Panc1 (cell line): ENCODE measurements at regions not wholly inside any gene's neighbourhood (a gene's known extent, or its start where the extent isn't known, plus 50 kb on each side); places are given as distances from the start of the nearest gene placed in this dataset.

Source experiments
- ATAC-seq: fragments of 200-7000 bp; cut with Tn5 transposase; 2 replicates; pipeline ENCODE4 v1.9.1; 2020; ENCODE audit warnings: mild to moderate bottlenecking, moderate library complexity
- BruUV-seq: library from RNA; stranded (reverse); fragments of 400-500 nt; replicated peaks from 2 replicates; lab custom pipeline; 2021; lab: Mats Ljungman, UMichigan
- CTCF ChIA-PET: fragments of 300-600 bp; sonication (Branson Sonifier 250); formaldehyde crosslinking; loops from one replicate; lab custom pipeline; 2022; ENCODE audit warnings: antibody characterized with exemption; lab: Charles Lee
- POLR2A ChIA-PET: fragments of 300-600 bp; sonication (Branson Sonifier 250); formaldehyde crosslinking; loops from one replicate; lab custom pipeline; 2022; ENCODE audit warnings: antibody characterized with exemption; lab: Charles Lee
- DNase-seq: peaks from one replicate; pipeline ENCODE4 v3.0.0-alpha.2; 2010; ENCODE audit warnings: low read depth, low spot score
- H3K27ac ChIP-seq: 2 replicates; pipeline ENCODE4 v1.5.1; 2011; ENCODE audit warnings: mild to moderate bottlenecking, low read length, inconsistent platforms
- H3K27me3 ChIP-seq: fragments of 200-500 bp; sonication (Bioruptor generic); 2 replicates; pipeline ENCODE4 v1.6.0; 2014; ENCODE audit warnings: low read length, inconsistent platforms; ENCODE audit not compliant: control insufficient read depth, insufficient read depth
- H3K36me3 ChIP-seq: fragments of 200-500 bp; sonication (Bioruptor generic); 2 replicates; pipeline ENCODE4 v1.5.1; 2014; ENCODE audit warnings: inconsistent platforms, mild to moderate bottlenecking, low read length, moderate library complexity; ENCODE audit not compliant: control insufficient read depth, insufficient read depth
- H3K4me1 ChIP-seq: 2 replicates; pipeline ENCODE4 v1.5.1; 2011; ENCODE audit warnings: inconsistent platforms, mild to moderate bottlenecking, low read length, moderate library complexity; ENCODE audit not compliant: control insufficient read depth, insufficient read depth
- H3K4me3 ChIP-seq, 2 experiments: 2 replicates each; pipeline ENCODE4 v1.5.1; 2011 to 2012; ENCODE audit warnings: low read depth in 2 of 2, low read length in 2 of 2, mild to moderate bottlenecking in 2 of 2, inconsistent platforms in 1 of 2, moderate library complexity in 1 of 2
- H3K9me3 ChIP-seq: fragments of 200-500 bp; sonication (Bioruptor generic); 2 replicates; pipeline ENCODE4 v1.5.1; 2014; ENCODE audit warnings: low read depth, mild to moderate bottlenecking, inconsistent platforms, low read length, moderate library complexity; ENCODE audit not compliant: control insufficient read depth, insufficient read depth
- CTCF ChIP-seq: fragments of 450-650 bp; IDR thresholded peaks from 2 replicates; pipeline ENCODE4 v1.5.1; 2017; ENCODE audit warnings: mild to moderate bottlenecking
- POLR2AphosphoS5 ChIP-seq: IDR thresholded peaks from 2 replicates; pipeline ENCODE4 v1.6.1; 2012; ENCODE audit warnings: mild to moderate bottlenecking, low read depth, low read length, moderate library complexity
- REST ChIP-seq, 2 experiments: IDR thresholded peaks; 2 replicates each; pipeline ENCODE4 v1.6.1; 2011 to 2012; ENCODE audit warnings: low read depth in 2 of 2, control low read depth in 1 of 2, low read length in 1 of 2, mild to moderate bottlenecking in 1 of 2, moderate library complexity in 1 of 2; ENCODE audit not compliant: insufficient read depth in 1 of 2
- SIN3A ChIP-seq: IDR thresholded peaks from 2 replicates; pipeline ENCODE4 v1.6.1; 2012; ENCODE audit warnings: low read depth, mild to moderate bottlenecking, low read length, moderate library complexity, borderline replicate concordance; ENCODE audit not compliant: insufficient read depth
- TCF7L2 ChIP-seq: IDR thresholded peaks from 2 replicates; pipeline ENCODE4 v1.6.1; 2011; ENCODE audit warnings: mild to moderate bottlenecking, low read depth, low read length, inconsistent platforms
- in situ Hi-C: cut with HindIII; loops from 2 replicates; pipeline ENCODE4 v1.10.0; 2016; ENCODE audit warnings: low sequenced_read_pairs, low pct_unique_long_range_greater_than_20kb
- intact Hi-C: fragments of 100-400 bp; cut with micrococcal nuclease; formaldehyde crosslinking; loops from one replicate; pipeline ENCODE4 v1.10.0; 2022; ENCODE audit not compliant: unreplicated experiment

- BruUV-seq: no TSS peak
Observed at GRCh38 chr4:54505996-54506395, 151.8 kb upstream of the KIT start.

GRCh38 chr4:54509057-54509456 is 148.7 kb upstream of the KIT start:
- ATAC-seq (no peak), DNase-seq (no peak)
- BruUV-seq: no TSS peak
- ChIA-PET POLR2A (no interaction called here), CTCF (no interaction called here)
- Histone ChIP-seq H3K4me1 (no peaks in the 10 kb centered on the region), H3K27me3 (no peaks in the 10 kb centered on the region), H3K27ac (no peak overlapping the region), H3K9me3 (no peaks in the 10 kb centered on the region), H3K36me3 (no peaks in the 10 kb centered on the region), H3K4me3 (no peak overlapping the region)
- in situ Hi-C loops: no loop called here
- intact Hi-C loops: no loop called here
- TF ChIP-seq REST (IDR thresholded peaks at IDR 0.05; ENCODE audit: insufficient read depth in 1 of 2, low read depth in 2 of 2, low read length in 1 of 2) (no peak), SIN3A (no peak), CTCF (no peak), TCF7L2 (no peak)

More at GRCh38 chr4:54505996-54506395, 151.8 kb upstream of the KIT start:
- CTCF ChIA-PET: no interaction called here
- H3K9me3 ChIP-seq: no peaks in the 10 kb centered on the region
- no peak for ATAC-seq
- H3K4me1 ChIP-seq: no peaks in the 10 kb centered on the region
- TF ChIP-seq TCF7L2 (no peak), POLR2AphosphoS5 (no peak), CTCF (no peak), SIN3A (no peak), REST (IDR thresholded peaks at IDR 0.05; ENCODE audit: insufficient read depth in 1 of 2, low read depth in 2 of 2, low read length in 1 of 2) (no peak)
- no peak for DNase-seq
- in situ Hi-C loops (no loop called here), intact Hi-C loops (no loop called here)
- no peak overlapping the region for H3K27ac ChIP-seq
- POLR2A ChIA-PET: no interaction called here
- no peaks in the 10 kb centered on the region for H3K36me3 ChIP-seq
- no peak overlapping the region for H3K4me3 ChIP-seq
- no peaks in the 10 kb centered on the region for H3K27me3 ChIP-seq
